ENCODE measurements at regions not wholly inside any gene's neighbourhood (a gene's known extent, or its start where the extent isn't known, plus 50 kb on each side); places are given as distances from the start of the nearest gene placed in this dataset.
"Not testable (repeated sequence)": the region's sequence is repeated elsewhere in the genome, so short reads cannot be mapped to it uniquely, and the experiment has no call there.

DNA sequence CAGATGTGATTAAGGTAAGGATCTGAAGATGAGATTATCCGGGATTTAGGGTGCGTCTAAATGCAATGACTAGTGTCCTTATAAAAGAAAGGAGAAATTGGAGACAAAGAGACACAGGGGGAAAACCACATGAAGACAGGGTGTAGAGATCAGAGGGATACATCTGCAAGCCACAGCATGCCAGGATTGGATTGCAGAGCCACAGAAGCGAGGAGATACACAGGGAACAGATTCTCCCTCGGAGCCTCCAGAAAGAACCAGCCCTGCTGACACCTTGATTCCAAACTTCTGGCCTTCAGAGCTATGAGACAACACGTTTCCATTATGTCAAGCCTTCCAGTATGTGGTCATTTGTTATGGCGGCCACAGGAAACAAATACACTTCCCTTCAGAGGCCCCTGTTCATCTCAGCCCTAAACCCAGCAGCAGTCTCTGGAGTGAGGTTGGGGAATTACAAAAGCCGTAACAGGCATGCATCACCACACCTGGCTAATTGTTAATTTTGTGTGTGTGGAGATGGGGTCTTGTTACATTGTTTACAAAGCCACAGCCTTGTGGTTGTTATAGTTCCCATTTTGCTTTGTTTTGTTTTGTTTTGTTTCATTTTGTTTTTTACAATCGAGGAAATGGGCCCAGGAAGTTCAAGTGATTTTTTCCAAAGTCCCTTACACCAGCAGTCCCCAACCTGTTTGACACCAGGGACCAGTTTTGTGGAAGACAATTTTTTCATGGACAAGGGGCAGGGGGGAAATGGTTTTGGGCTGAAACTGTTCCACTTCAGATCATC is 51.6 kb upstream of the LYRM9 start:
- DNase-seq, result no peak

DNA sequence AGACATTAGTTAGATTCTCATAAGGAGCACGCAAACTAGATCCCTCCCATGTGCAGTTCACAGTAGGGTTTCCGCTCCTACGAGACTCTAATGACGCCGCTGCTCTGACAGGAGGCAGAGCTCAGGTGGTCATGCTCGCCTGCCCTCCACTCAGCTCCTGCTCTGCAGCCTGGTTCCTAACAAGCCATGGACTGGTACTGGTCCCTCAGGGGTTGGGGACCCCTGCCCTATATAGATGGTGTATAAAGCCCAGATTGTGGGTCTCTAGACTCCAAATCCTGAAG is 52.1 kb upstream of the LYRM9 start:
- no peak for DNase-seq

DNA sequence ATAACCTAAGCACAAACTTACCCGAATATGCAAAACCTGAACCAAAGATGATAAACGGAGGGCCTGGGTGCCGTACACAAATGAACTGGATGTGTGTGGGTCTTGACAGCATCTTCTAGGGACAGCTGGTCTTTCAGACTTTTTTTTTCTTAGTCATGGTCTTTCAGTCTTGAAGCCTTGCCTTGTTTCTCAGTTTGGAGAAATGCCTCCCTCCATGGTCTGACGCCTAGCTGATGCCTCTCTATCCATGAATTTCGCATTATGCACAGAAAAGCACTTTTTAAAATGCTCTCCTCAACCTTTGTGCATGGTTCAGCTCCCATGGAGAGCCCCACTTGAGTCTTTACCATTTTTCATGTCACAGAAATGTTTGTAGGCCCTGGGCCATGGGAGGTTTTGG is 52.8 kb upstream of the LYRM9 start:
- no peak for DNase-seq

DNA sequence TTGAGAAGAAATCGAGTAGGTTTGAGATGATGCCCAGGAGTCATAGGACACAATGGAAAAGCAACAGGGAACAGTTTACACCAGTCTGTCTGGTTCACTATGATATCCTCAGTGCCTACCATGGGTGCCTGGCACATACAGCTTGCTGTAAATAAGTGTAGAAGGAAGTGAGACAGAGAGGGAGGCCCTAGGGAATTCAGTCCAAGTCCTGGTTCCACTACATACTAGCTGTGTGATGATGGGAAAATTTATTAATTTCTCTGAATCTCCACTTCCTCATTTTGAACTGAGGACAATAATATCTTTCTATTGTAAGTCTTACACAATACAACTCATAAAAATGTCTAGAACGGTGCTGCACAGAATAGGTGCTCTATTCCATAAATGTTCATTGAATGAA is 53.3 kb upstream of the LYRM9 start:
- no peak for DNase-seq

DNA sequence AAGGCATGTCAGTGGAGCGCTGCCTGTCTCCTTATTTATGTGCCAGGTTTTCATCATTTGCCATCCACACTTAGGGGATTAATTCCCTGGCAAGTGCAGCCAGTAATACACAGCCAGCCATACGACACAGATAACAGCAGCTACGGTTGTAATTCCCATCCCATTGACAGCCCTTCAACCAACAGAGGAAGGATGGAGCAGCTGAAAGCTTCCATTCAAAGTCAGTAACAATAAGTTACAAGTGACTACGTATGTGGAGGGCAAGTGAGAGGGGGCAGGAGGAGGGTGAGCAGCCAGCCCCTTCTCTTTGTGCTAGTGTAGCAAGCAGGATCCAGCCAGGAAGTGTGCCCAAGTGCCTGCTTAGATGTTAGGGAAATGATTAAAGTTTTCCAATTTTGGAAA is 53.8 kb upstream of the LYRM9 start:
- no peak for DNase-seq

DNA sequence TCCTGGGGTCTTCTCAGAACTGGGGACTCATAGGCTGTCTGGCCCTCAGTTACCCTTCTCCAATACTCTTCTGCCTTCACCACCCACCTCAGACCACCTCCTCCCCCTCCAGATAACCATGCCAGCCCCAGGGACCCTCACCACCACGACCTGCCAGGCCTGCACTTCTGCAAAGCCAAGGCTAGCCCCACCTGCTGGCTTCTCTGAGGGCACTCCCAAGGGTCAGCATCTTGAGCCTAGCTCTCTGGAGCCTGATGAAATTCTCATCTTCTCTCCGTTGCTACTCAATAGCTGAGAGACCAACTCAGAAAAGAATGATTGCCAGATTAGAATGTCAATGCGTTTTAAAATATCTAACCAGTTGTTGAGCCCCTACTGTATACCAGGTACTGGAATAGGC is 56.1 kb upstream of the LYRM9 start:
- no peak for DNase-seq

DNA sequence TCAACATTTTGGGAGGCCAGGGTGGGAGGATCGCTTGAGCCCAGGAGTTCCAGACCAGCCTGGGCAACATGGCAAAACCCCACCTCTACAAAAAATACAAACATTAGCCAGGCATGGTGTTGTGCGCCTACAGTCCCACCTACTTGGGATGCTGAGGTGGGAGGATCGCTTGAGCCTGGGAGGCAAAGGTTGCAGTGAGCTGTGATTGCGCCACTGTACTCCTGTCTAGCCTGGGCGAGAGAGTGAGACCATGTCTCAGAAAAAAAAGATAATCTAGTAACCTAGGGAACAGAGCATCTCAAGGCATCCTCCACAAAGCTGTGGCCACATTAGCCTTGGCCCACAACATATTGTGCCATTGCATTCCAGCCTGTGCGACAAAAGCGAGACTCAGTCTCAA is 57.1 kb upstream of the LYRM9 start:
- DNase-seq, result not testable (repeated sequence)

DNA sequence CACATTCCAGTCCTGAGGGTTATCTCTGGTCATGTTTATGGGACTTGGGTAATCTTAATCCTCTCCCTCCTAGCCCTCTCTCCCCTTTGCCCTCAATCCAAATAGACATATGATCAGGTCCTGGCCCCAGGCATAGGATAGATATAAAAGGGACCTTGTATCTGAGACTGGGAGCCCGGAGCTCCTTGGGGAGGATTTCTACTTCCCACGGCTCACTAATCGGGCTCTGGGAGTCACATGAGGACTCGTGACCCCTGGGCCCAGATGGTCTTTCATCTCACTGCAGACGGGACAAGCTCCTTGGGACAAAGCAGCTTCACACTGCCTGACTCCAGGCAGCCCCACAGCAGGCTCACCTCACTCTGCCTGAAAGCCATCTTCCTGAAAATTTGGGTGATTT is 57.8 kb upstream of the LYRM9 start:
- DNase-seq, result no peak

DNA sequence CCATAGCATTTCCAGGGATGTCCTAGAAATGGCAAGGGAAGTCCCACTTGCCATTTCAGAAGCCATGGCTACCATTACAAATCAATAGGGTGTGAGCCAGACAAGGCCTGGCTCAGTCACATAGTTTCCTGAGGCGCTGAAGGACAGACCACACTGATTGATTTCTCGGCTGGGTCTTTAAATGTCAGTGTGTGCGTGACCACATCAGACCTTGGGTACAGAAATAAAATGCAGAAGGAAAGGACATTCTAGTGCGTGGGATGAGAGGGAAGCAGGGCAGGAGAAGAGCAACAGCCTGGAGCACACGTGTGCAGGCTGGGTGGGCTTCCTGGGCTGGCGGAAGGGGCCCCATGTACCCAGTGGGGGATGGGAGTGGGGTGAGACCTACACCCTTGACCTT is 58.7 kb upstream of the LYRM9 start:
- DNase-seq, result no peak

DNA sequence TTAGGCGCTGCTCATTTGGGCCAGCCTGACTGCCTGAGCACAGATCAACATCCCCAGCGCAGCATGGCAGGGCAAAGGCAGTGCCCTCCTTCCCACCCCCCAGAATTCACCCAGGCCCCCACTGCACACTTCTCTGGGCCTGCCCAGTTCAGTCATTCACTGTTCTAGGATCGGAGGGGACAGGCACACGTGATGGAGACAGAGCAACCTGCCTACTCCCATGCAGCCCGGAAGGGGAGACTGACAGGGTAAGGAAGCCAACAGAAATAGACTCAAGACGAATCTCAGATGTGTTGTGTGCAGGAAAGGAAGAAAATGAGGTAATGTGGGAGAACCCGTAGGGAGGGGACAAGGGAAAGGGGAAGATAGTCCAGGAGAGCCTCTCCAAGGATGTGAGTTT is 59.2 kb upstream of the LYRM9 start:
- DNase-seq, result no peak

DNA sequence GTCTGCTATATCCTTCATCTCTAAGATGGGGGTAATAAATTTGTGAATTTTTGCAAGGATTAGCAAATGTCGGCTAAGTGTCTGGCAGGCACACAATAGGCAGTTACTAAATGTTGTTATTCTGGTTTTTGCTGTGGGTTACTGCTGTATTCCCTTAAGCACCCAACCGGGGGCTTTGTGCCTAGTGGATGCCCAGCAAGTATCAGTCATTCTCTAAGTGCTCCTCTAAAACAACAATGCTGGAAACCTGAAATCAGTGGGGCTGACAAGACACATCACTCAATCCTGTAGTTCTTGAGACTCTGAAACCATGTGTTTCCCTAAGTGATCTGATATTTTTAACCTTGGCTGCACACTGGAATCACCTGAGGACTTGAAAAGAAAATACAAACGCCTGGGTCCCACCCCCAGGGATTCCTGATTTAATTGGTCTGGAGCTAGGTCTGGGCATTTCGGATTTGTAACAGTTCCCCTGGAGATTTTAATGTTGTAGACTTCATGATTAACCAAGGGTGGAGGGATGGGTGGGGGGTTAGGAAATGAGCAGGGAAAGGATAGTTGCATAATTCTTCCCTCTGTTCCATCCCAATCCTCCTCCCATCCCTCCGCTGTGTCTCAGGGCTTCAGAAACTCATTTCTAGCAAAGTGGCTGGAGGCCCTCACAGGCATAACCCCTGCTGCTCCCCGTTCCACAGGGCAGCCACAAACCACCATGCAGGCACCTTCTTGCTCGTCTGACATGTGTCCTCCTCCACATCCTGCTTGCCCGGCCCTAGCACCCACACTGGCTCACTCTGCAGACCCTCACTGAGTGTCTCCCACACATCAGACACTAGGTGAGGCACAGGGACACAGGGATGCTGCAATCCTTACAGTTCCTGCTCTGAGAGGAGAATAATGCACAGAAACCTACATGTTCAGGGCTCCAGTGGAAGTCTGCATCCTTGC is 61.7 kb upstream of the LYRM9 start:
- DNase-seq, result peak; percentile 38

DNA sequence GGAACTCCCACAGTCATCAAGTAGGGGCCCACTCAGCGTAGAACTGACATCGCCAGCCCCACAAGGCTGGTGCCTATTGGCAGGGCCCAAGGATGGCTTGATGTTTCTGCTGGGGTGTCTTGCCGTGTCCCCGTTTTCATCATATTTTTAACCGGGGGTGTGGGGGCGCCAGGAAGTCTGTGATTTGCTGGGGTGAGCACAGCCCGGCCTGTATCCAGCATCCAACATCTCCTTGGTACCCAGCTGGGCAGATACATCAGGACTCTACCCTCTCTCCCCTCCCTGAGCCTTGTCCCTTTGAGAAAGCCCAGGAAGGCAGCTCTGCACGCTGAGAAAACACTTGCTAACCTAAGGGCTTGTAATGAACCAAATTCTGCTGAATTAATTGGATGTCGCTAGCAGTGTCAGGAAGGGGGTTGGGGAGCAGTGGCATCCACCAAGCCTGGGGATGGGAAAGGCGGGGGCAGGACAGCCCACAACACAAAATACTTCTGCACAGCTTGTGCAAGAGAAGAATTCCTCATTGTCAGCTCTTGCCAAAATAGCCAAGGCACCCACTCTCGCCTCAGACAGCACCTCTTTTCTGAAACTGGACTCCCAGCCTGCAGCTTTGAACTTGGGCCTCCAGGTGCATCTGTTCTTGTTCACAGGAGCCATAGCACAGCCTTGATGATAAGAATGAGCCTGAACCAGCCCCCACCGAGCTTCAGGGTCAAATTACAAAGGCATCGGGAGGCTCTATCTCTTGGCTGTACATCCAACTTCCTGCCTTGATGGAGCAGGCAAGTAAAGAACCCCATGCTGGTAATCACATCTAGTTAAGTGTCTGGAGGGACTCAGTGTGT is 63.7 kb upstream of the LYRM9 start:
- no peak for DNase-seq

DNA sequence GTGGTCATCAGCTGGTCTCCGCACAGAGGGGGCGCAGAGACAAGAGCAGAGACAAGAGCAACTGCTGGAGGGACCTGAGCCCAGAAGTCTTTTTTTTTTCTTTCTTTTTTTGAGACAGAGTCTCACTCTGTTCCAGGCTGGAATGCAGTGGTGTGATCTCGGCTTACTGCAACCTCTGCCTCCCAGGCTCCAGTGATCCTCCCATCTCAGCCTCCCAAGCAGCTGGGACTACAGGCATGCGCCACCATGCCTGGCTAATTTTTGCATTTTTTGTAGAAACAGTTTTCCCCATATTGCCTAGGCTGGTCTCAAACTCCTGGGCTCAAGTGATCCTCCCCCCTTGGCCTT is 64.3 kb upstream of the LYRM9 start:
- not testable (repeated sequence) for DNase-seq

DNA sequence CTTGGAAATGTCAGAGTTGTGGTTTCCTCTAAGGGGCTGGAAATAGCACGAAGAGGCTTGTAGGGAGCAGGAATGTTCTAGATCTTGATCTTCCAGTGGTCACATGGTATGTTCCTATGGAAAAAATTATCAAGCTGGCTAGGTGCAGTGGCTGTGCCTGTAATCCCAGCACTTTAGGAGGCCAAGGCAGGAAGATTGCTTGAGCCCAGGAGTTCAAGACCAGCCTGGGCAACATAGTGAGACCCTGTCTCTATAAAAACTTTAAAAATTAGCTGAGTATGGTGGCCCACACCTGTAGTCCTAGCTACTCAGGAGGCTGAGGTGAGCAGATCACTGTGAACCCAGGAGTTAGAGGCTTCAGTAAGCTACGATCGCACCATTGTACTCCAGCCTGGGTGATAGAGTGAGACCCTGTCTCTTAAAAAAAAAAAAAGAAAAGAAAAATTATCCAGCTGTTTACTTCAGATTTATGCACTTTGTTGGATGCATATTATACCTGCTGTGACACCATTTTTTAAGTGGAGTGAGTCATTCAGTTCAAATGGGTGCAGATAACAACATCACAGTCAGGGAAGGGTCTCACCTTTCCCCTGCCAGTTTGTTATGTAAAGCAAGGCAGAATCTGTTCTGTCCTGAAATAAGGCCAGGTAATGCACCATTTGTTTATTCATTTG is 65.7 kb upstream of the LYRM9 start:
- DNase-seq, result no peak

DNA sequence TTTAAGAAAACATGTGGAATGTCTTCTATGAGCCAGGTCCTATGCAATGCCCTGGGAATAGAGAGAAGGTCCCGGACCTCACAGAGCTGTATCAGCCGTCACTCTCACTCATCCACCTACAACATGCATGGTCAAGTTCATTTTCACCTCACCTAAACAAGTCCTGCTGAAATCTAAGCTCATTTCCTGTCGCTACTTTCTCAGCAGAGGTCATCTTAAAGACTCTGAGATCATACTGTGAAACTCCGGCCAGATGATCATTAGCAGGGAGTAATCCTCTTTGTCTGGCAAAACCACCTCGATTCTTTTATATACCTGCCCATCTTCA is 66.2 kb upstream of the LYRM9 start:
- DNase-seq, result no peak

DNA sequence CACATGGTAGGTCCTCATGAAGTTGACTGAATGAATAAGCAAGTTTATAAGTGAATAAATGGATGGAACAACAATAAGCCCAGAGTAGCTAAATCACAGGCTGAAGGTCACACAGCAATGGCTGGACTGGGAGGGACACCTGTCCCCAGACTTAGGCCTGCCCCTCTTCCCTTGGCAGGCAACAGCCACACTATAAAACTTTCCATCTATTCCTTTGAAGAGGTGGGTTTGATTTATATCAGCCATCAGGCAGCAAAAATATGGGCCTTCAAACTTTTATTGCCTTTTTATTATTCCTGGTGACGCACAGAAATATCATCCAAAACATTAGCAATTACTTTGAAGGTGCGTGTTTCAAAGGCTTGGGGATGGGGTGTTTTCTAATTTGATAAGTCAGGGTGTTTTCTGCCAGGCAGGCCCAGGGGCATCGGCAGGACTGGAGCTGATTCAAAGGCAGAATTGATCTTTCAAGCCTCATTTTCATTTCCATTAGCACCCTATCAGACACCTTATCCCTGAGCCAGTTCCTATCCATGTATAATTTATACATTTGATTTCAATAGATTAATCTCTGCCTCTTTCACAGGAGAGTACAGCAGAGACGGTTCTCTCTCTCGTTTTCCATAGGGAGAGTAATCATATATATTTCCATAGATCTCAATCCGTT is 67.2 kb upstream of the LYRM9 start:
- no peak for DNase-seq

DNA sequence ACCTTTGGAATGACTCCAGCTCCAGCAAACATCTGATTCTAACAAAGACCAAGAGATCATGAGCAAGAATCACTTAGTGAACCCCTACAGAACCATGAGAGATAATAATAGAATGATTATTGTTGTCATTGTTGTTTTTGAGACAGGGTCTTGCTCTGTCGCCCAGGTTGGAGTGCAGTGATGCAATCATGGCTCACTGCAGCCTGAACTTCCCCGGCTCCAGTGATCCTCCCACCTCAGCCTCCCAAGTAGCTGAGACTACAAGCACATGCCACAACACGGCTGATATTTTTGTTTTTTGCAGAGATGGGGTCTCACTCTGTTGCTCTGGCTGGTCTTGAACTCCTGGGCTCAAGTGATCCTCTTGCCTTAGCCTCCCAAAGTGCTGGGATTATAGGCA is 69.4 kb upstream of the LYRM9 start:
- DNase-seq, result not testable (repeated sequence)

DNA sequence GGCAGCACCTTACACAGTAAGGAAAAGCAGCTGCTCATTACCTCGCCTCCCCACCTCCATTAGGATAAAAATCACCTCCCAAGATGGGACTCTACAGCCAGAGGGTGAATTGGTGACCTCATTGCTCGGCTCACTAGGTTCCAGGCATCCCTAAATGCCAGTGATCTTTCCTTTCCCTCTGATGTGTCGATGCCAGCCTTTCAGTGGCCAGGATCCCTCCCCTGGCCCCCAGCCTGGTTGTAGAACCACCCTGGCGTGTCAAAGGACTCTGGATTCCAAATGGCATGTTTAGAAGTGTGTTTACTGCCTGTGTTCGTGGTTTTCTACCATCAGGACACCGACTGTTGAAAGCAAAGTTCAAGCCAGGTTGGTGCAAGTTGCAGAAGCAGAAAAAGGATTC is 72.1 kb upstream of the LYRM9 start:
- DNase-seq, result peak; percentile 63

DNA sequence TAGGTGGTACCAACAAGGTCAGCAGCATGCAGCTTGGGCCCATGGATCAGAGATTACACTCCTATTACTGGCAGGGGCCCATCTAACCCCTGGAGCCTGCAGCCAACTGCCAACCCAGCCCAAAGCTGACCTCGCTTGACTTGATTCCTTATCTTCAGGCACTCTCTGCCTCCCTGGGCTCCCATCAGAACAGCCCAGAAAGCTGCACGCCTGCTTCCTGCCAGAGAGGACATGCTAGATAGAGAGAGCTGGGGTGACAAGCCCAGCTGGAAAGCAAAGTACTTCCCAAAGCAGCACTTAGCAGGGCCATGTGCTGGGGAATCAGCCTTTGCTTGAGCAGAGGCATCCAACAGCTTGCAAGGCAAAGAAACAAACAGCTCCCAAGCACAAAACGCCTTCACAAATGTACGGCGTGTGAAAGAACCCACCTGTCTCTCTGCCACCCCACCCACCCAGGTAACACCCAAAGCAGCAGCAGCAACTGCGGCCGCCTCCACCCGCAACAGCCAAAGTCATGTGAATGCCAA is 74.2 kb upstream of the NLK start:
- no peak for DNase-seq

DNA sequence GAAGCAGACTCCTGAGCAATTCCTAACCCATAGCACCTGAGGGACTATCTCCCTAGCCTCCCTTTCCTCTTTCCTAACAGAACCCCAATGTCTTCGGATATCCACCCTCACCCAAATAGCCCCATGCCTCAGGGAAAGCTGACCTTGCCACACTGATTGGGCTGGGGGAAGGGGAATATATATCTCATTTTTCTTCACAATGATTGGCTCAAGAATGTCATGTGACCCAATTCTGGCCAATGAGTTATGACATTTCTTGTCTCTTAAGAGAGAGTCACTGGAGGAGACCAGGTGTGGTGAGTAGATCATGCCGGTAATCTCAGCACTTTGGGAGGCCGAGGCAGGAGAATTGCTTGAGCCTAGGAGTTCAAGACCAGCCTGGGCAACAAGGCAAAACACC is 71.9 kb upstream of the NLK start:
- DNase-seq, result no peak

DNA sequence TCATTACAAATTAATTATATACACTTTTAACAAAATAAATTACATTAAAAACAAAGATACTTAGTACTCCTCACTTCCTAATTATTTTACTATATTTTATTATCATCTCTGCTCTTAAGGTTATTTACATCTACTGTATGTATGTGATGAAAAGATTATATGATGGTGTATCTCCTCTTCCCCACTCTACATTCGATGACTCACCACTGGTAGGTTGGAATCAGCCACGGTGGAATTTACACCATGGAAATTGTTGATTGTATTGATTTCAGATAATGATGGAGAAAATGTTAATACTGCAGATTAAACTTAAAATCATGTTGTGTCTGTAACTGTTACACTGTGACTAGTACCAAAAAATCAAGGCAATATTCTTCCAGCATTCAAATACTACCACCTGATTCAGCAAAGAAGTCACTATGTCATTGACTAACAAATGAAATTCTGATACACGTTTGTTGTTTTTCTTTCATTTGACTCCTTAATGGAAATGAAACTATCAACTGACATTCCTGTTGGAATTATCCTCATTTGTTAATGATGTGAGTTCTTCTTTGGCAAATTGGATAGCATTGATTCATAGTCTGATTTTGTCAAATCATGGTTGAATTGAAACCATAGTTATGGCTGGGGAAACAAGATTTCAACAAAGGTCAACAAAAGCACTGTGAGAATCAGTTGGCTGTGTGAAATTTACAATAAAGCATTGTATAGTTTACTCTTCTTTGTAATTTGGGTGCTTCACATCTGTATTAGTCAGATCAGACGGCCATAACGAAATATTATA is 69.0 kb upstream of the NLK start:
- DNase-seq, result no peak
